WTC11 (cell line): ENCODE measurements at regions not wholly inside any gene's neighbourhood (a gene's known extent, or its start where the extent isn't known, plus 50 kb on each side); places are given as distances from the start of the nearest gene placed in this dataset.

ENCODE experiments used
- ATAC-seq: fragments of 200-7000 bp; cut with Tn5 transposase; 2 replicates; pipeline ENCODE4 v1.10.0; 2021; ENCODE audit warnings: mild to moderate bottlenecking, moderate library complexity
- CTCF ChIA-PET: fragments of 300-600 bp; sonication (Branson Sonifier 250); formaldehyde crosslinking; loops from one replicate; lab custom pipeline; 2021; ENCODE audit warnings: antibody characterized with exemption; lab: Charles Lee
- POLR2A ChIA-PET: fragments of 350-600 bp; sonication (Branson Sonifier 250); formaldehyde crosslinking; loops from one replicate; lab custom pipeline; 2021; ENCODE audit warnings: antibody characterized with exemption; lab: Charles Lee
- DNase-seq: peaks from one replicate; pipeline ENCODE4 v3.0.0; 2021; ENCODE audit warnings: low spot score
- H3K27ac Mint-ChIP-seq: 2 replicates; pipeline ENCODE4 v1.8.0; 2021; ENCODE audit warnings: mixed read lengths
- H3K27me3 Mint-ChIP-seq: 2 replicates; pipeline ENCODE4 v1.8.0; 2021; ENCODE audit warnings: low read depth, mild to moderate bottlenecking, moderate library complexity, mixed read lengths
- H3K36me3 Mint-ChIP-seq: 2 replicates; pipeline ENCODE4 v1.8.0; 2021; ENCODE audit warnings: mixed read lengths
- H3K4me1 Mint-ChIP-seq: 2 replicates; pipeline ENCODE4 v1.8.0; 2022; ENCODE audit warnings: mixed read lengths
- H3K4me3 Mint-ChIP-seq: 2 replicates; pipeline ENCODE4 v1.8.0; 2021; ENCODE audit warnings: mild to moderate bottlenecking, moderate library complexity, mixed read lengths
- H3K9me3 Mint-ChIP-seq: 2 replicates; pipeline ENCODE4 v1.8.0; 2021; ENCODE audit warnings: mixed read lengths
- CBFB ChIP-seq: sonication (generic); formaldehyde crosslinking; IDR thresholded peaks from 2 replicates; pipeline ENCODE4 v1.8.1; 2022; ENCODE audit warnings: mild to moderate bottlenecking, low read depth, missing genetic modification reagents
- CREB1 ChIP-seq: sonication (generic); formaldehyde crosslinking; IDR thresholded peaks from 2 replicates; pipeline ENCODE4 v1.8.0; 2023; ENCODE audit warnings: mild to moderate bottlenecking, missing genetic modification reagents
- CREM ChIP-seq: sonication (generic); formaldehyde crosslinking; IDR thresholded peaks from 2 replicates; pipeline ENCODE4 v1.8.1; 2022; ENCODE audit warnings: mild to moderate bottlenecking, missing genetic modification reagents, moderate library complexity
- ESRRA ChIP-seq: sonication (generic); formaldehyde crosslinking; IDR thresholded peaks from 2 replicates; pipeline ENCODE4 v1.8.1; 2022; ENCODE audit warnings: mild to moderate bottlenecking, missing genetic modification reagents, borderline replicate concordance
- FOXJ3 ChIP-seq: sonication (generic); formaldehyde crosslinking; IDR thresholded peaks from 2 replicates; pipeline ENCODE4 v1.9.0; 2021; ENCODE audit warnings: missing genetic modification reagents, mild to moderate bottlenecking, borderline replicate concordance
- FOXK1 ChIP-seq: sonication (generic); formaldehyde crosslinking; IDR thresholded peaks from 2 replicates; pipeline ENCODE4 v1.8.0; 2022; ENCODE audit warnings: mild to moderate bottlenecking, moderate library complexity, missing genetic modification reagents
- FOXP1 ChIP-seq: sonication (generic); formaldehyde crosslinking; IDR thresholded peaks from 2 replicates; pipeline ENCODE4 v1.8.0; 2022; ENCODE audit warnings: missing genetic modification reagents, mild to moderate bottlenecking, moderate library complexity, borderline replicate concordance
- MYBL2 ChIP-seq: sonication (generic); formaldehyde crosslinking; IDR thresholded peaks from 2 replicates; pipeline ENCODE4 v1.8.1; 2023; ENCODE audit warnings: mild to moderate bottlenecking, moderate library complexity, missing genetic modification reagents
- NFE2L1 ChIP-seq: sonication (generic); formaldehyde crosslinking; IDR thresholded peaks from 2 replicates; pipeline ENCODE4 v1.8.1; 2023; ENCODE audit warnings: missing genetic modification reagents
- NR2C2 ChIP-seq: sonication (generic); formaldehyde crosslinking; IDR thresholded peaks from 2 replicates; pipeline ENCODE4 v1.8.0; 2022; ENCODE audit warnings: mild to moderate bottlenecking, missing genetic modification reagents
- RELA ChIP-seq: sonication (generic); formaldehyde crosslinking; IDR thresholded peaks from 2 replicates; pipeline ENCODE4 v1.8.1; 2022; ENCODE audit warnings: missing genetic modification reagents, mild to moderate bottlenecking, borderline replicate concordance
- SMAD4 ChIP-seq: sonication (generic); formaldehyde crosslinking; IDR thresholded peaks from 2 replicates; pipeline ENCODE4 v1.8.0; 2022; ENCODE audit warnings: mild to moderate bottlenecking, missing genetic modification reagents
- SP1 ChIP-seq: sonication (generic); formaldehyde crosslinking; conservative IDR thresholded peaks from 2 replicates; pipeline ENCODE4 v1.8.1; 2022; ENCODE audit warnings: missing genetic modification reagents
- TEAD4 ChIP-seq: sonication (generic); formaldehyde crosslinking; IDR thresholded peaks from 2 replicates; pipeline ENCODE4 v1.8.0; 2022; ENCODE audit warnings: mild to moderate bottlenecking, missing genetic modification reagents
- ZNF121 ChIP-seq: sonication (generic); formaldehyde crosslinking; IDR thresholded peaks from 2 replicates; pipeline ENCODE4 v1.8.0; 2023; ENCODE audit warnings: missing genetic modification reagents
- TF ChIP-seq, protein P1 (sequence below): sonication (generic); formaldehyde crosslinking; IDR thresholded peaks from 2 replicates; pipeline ENCODE4 v1.8.1; 2023; ENCODE audit warnings: mild to moderate bottlenecking, missing genetic modification reagents, borderline replicate concordance
- TF ChIP-seq, protein P2 (sequence below): sonication (generic); formaldehyde crosslinking; IDR thresholded peaks from 2 replicates; pipeline ENCODE4 v1.8.1; 2022; ENCODE audit warnings: mild to moderate bottlenecking, moderate library complexity, missing genetic modification reagents
- TF ChIP-seq, protein P3 (sequence below): sonication (generic); formaldehyde crosslinking; IDR thresholded peaks from 2 replicates; pipeline ENCODE4 v1.8.0; 2023; ENCODE audit warnings: missing genetic modification reagents
- TF ChIP-seq, protein P4 (sequence below): sonication (generic); formaldehyde crosslinking; IDR thresholded peaks from 2 replicates; pipeline ENCODE4 v1.8.0; 2022; ENCODE audit warnings: mild to moderate bottlenecking, missing genetic modification reagents
- TF ChIP-seq, protein P5 (sequence below): fragments of 200-600 bp; IDR thresholded peaks from 2 replicates; pipeline ENCODE4 v1.8.0; 2022; ENCODE audit warnings: antibody characterized with exemption
- TF ChIP-seq, protein P6 (sequence below): fragments of 250-450 bp; sonication (Bioruptor Pico); IDR thresholded peaks from 2 replicates; pipeline ENCODE4 v2.1.2; 2022; ENCODE audit warnings: mild to moderate bottlenecking, moderate library complexity
- TF ChIP-seq, protein P7 (sequence below): fragments of 250-450 bp; sonication (Bioruptor Pico); IDR thresholded peaks from 2 replicates; pipeline ENCODE4 v1.9.0; 2021; ENCODE audit warnings: mild to moderate bottlenecking, borderline replicate concordance

DNA sequence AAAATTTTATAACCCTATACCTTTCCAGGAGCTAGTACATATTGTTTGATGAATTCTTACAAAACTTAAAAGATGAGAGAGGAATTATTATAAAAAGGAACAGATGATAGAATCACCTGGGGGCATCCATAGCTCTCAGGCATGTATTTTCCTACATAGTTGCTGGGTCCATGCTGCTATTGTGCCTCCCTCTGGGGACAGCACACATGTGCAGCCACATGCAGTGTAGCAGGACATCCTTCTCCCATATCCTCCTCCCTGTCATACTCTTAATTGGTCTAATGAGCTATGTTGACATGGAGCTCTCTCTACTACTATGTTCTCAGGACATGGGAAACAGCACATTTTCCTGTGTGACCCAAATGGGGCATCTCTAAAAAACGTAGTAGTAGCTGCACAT, 898.2 kb upstream of the MAP3K7 start:
- ATAC-seq = no peak
- no peaks in the 10 kb centered on the region for H3K9me3 Mint-ChIP-seq
- TF ChIP-seq NR2C2 = no peak
- TF ChIP-seq, protein P1, sequence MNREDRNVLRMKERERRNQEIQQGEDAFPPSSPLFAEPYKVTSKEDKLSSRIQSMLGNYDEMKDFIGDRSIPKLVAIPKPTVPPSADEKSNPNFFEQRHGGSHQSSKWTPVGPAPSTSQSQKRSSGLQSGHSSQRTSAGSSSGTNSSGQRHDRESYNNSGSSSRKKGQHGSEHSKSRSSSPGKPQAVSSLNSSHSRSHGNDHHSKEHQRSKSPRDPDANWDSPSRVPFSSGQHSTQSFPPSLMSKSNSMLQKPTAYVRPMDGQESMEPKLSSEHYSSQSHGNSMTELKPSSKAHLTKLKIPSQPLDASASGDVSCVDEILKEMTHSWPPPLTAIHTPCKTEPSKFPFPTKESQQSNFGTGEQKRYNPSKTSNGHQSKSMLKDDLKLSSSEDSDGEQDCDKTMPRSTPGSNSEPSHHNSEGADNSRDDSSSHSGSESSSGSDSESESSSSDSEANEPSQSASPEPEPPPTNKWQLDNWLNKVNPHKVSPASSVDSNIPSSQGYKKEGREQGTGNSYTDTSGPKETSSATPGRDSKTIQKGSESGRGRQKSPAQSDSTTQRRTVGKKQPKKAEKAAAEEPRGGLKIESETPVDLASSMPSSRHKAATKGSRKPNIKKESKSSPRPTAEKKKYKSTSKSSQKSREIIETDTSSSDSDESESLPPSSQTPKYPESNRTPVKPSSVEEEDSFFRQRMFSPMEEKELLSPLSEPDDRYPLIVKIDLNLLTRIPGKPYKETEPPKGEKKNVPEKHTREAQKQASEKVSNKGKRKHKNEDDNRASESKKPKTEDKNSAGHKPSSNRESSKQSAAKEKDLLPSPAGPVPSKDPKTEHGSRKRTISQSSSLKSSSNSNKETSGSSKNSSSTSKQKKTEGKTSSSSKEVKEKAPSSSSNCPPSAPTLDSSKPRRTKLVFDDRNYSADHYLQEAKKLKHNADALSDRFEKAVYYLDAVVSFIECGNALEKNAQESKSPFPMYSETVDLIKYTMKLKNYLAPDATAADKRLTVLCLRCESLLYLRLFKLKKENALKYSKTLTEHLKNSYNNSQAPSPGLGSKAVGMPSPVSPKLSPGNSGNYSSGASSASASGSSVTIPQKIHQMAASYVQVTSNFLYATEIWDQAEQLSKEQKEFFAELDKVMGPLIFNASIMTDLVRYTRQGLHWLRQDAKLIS (CRISPR knock-in tag) = no peak
- TF ChIP-seq RELA (CRISPR knock-in tag) = no peak
- TF ChIP-seq, protein P2, sequence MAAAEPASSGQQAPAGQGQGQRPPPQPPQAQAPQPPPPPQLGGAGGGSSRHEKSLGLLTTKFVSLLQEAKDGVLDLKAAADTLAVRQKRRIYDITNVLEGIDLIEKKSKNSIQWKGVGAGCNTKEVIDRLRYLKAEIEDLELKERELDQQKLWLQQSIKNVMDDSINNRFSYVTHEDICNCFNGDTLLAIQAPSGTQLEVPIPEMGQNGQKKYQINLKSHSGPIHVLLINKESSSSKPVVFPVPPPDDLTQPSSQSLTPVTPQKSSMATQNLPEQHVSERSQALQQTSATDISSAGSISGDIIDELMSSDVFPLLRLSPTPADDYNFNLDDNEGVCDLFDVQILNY (CRISPR knock-in tag) = no peak
- no peak for TF ChIP-seq FOXP1 (CRISPR knock-in tag)
- TF ChIP-seq, protein P3, sequence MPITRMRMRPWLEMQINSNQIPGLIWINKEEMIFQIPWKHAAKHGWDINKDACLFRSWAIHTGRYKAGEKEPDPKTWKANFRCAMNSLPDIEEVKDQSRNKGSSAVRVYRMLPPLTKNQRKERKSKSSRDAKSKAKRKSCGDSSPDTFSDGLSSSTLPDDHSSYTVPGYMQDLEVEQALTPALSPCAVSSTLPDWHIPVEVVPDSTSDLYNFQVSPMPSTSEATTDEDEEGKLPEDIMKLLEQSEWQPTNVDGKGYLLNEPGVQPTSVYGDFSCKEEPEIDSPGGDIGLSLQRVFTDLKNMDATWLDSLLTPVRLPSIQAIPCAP (CRISPR knock-in tag) = no peak
- TF ChIP-seq SP1 (CRISPR knock-in tag) = no peak
- TF ChIP-seq, protein P4, sequence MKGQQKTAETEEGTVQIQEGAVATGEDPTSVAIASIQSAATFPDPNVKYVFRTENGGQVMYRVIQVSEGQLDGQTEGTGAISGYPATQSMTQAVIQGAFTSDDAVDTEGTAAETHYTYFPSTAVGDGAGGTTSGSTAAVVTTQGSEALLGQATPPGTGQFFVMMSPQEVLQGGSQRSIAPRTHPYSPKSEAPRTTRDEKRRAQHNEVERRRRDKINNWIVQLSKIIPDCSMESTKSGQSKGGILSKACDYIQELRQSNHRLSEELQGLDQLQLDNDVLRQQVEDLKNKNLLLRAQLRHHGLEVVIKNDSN (CRISPR knock-in tag) = no peak
- TF ChIP-seq, protein P5, sequence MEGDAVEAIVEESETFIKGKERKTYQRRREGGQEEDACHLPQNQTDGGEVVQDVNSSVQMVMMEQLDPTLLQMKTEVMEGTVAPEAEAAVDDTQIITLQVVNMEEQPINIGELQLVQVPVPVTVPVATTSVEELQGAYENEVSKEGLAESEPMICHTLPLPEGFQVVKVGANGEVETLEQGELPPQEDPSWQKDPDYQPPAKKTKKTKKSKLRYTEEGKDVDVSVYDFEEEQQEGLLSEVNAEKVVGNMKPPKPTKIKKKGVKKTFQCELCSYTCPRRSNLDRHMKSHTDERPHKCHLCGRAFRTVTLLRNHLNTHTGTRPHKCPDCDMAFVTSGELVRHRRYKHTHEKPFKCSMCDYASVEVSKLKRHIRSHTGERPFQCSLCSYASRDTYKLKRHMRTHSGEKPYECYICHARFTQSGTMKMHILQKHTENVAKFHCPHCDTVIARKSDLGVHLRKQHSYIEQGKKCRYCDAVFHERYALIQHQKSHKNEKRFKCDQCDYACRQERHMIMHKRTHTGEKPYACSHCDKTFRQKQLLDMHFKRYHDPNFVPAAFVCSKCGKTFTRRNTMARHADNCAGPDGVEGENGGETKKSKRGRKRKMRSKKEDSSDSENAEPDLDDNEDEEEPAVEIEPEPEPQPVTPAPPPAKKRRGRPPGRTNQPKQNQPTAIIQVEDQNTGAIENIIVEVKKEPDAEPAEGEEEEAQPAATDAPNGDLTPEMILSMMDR = no peak
- no peak for TF ChIP-seq FOXJ3 (CRISPR knock-in tag)
- no peak for TF ChIP-seq ESRRA (CRISPR knock-in tag)
- TF ChIP-seq CREM (CRISPR knock-in tag) = no peak
- no peak for TF ChIP-seq NFE2L1
- no peak for TF ChIP-seq CBFB (CRISPR knock-in tag)
- TF ChIP-seq, protein P6, sequence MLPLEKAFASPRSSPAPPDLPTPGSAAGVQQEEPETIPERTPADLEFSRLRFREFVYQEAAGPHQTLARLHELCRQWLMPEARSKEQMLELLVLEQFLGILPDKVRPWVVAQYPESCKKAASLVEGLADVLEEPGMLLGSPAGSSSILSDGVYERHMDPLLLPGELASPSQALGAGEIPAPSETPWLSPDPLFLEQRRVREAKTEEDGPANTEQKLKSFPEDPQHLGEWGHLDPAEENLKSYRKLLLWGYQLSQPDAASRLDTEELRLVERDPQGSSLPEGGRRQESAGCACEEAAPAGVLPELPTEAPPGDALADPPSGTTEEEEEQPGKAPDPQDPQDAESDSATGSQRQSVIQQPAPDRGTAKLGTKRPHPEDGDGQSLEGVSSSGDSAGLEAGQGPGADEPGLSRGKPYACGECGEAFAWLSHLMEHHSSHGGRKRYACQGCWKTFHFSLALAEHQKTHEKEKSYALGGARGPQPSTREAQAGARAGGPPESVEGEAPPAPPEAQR (CRISPR knock-in tag) = no peak
- TF ChIP-seq, all 79 proteins: peak for 0
- no peak overlapping the region for H3K27ac Mint-ChIP-seq
- CTCF ChIA-PET = no interaction called here
- no peak for DNase-seq
- POLR2A ChIA-PET = no interaction called here
- H3K36me3 Mint-ChIP-seq = no peaks in the 10 kb centered on the region
- H3K4me1 Mint-ChIP-seq = peaks cover 7% of the 10 kb centered on the region
- no peaks in the 10 kb centered on the region for H3K27me3 Mint-ChIP-seq
- no peak overlapping the region for H3K4me3 Mint-ChIP-seq

DNA sequence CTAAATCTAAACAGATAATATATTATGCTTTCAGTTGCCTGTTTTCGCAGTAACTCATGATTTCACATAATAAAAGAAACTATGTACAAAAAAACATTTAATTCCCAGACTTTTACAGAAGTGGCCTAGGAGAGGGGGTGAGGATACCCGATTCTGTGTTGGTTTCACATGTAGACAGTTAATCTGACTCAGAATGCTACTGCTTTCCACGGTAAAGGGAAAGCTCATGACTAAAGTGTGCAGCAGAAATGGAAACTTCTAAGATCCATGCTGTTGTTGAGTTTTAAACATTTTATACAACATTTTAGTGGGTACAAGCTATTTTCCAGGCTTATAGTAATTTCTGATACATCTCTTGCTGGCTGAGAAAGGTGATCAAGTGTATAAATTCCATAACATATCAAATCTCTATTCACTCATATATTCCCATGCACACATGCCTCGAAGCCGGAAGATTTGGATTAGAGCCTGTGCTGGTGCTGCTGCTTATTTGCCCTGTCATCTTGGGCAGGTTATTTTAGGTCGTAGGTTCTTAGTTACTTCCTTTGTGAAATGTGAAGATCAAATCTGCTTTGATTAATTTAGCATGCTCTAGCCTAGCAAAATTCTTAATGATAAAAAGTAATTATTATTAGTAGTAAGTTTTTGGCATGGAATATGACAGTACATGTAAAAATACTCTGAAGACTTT, 896.7 kb upstream of the MAP3K7 start:
- ChIA-PET POLR2A (no interaction called here), CTCF (no interaction called here)
- H3K27ac Mint-ChIP-seq = no peak overlapping the region
- no peak overlapping the region for H3K4me3 Mint-ChIP-seq
- peaks cover 7% of the 10 kb centered on the region for H3K4me1 Mint-ChIP-seq
- H3K27me3 Mint-ChIP-seq = no peaks in the 10 kb centered on the region
- DNase-seq (no peak), ATAC-seq (no peak)
- no peaks in the 10 kb centered on the region for H3K36me3 Mint-ChIP-seq
- H3K9me3 Mint-ChIP-seq = no peaks in the 10 kb centered on the region
- no peak for TF ChIP-seq CREB1 (CRISPR knock-in tag)
- TF ChIP-seq TEAD4 = no peak
- TF ChIP-seq FOXK1 (CRISPR knock-in tag) = no peak
- no peak for TF ChIP-seq MYBL2
- TF ChIP-seq ZNF121 = no peak
- TF ChIP-seq, protein P7, sequence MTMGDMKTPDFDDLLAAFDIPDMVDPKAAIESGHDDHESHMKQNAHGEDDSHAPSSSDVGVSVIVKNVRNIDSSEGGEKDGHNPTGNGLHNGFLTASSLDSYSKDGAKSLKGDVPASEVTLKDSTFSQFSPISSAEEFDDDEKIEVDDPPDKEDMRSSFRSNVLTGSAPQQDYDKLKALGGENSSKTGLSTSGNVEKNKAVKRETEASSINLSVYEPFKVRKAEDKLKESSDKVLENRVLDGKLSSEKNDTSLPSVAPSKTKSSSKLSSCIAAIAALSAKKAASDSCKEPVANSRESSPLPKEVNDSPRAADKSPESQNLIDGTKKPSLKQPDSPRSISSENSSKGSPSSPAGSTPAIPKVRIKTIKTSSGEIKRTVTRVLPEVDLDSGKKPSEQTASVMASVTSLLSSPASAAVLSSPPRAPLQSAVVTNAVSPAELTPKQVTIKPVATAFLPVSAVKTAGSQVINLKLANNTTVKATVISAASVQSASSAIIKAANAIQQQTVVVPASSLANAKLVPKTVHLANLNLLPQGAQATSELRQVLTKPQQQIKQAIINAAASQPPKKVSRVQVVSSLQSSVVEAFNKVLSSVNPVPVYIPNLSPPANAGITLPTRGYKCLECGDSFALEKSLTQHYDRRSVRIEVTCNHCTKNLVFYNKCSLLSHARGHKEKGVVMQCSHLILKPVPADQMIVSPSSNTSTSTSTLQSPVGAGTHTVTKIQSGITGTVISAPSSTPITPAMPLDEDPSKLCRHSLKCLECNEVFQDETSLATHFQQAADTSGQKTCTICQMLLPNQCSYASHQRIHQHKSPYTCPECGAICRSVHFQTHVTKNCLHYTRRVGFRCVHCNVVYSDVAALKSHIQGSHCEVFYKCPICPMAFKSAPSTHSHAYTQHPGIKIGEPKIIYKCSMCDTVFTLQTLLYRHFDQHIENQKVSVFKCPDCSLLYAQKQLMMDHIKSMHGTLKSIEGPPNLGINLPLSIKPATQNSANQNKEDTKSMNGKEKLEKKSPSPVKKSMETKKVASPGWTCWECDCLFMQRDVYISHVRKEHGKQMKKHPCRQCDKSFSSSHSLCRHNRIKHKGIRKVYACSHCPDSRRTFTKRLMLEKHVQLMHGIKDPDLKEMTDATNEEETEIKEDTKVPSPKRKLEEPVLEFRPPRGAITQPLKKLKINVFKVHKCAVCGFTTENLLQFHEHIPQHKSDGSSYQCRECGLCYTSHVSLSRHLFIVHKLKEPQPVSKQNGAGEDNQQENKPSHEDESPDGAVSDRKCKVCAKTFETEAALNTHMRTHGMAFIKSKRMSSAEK (CRISPR knock-in tag) = no peak
- TF ChIP-seq SMAD4 (CRISPR knock-in tag) = no peak
- TF ChIP-seq FOXJ3 (CRISPR knock-in tag) = no peak
